Neural progenitor cell (in vitro differentiated cells): ENCODE measurements at regions not wholly inside any gene's neighbourhood (a gene's known extent, or its start where the extent isn't known, plus 50 kb on each side); places are given as distances from the start of the nearest gene placed in this dataset.
"Not testable (repeated sequence)": the region's sequence is repeated elsewhere in the genome, so short reads cannot be mapped to it uniquely, and the experiment has no call there.

Source experiments
- DNase-seq: peaks from one replicate; pipeline ENCODE4 v3.0.0-alpha.2; 2016; ENCODE audit warnings: low spot score
- H2AFZ ChIP-seq: fragments of 200-600 bp; sonication (generic); replicated peaks from 2 replicates; pipeline ENCODE4 v1.6.1; 2016; ENCODE audit warnings: antibody characterized with exemption
- H3F3A ChIP-seq: fragments of 200-600 bp; sonication (generic); 2 replicates; pipeline ENCODE4 v1.6.1; 2016; ENCODE audit warnings: antibody characterized with exemption, low read depth
- H3K27ac ChIP-seq: fragments of 200-600 bp; sonication (generic); 2 replicates; pipeline ENCODE4 v1.5.1; 2016; ENCODE audit warnings: mild to moderate bottlenecking
- H3K27me3 ChIP-seq: fragments of 200-600 bp; sonication (generic); 2 replicates; pipeline ENCODE4 v1.6.1; 2016; ENCODE audit warnings: mild to moderate bottlenecking, moderate library complexity
- H3K36me3 ChIP-seq: fragments of 200-600 bp; sonication (generic); 2 replicates; pipeline ENCODE4 v1.5.1; 2016
- H3K4me1 ChIP-seq: fragments of 200-600 bp; sonication (generic); 2 replicates; pipeline ENCODE4 v1.6.1; 2016; ENCODE audit warnings: mixed run types
- H3K4me2 ChIP-seq: fragments of 200-600 bp; sonication (generic); 2 replicates; pipeline ENCODE4 v1.6.1; 2016
- H3K4me3 ChIP-seq: fragments of 200-600 bp; sonication (generic); 2 replicates; pipeline ENCODE4 v1.5.1; 2016
- H3K79me2 ChIP-seq: fragments of 200-600 bp; sonication (generic); 2 replicates; pipeline ENCODE4 v1.6.1; 2016; ENCODE audit warnings: low read depth
- H3K9ac ChIP-seq: fragments of 200-600 bp; sonication (generic); 2 replicates; pipeline ENCODE4 v1.6.1; 2016
- H3K9me3 ChIP-seq: fragments of 200-600 bp; sonication (generic); 2 replicates; pipeline ENCODE4 v1.5.1; 2016; ENCODE audit warnings: low read depth
- H4K20me1 ChIP-seq: fragments of 200-600 bp; sonication (generic); 2 replicates; pipeline ENCODE4 v1.6.1; 2016; ENCODE audit warnings: low read depth
- H3K27ac Mint-ChIP-seq: 3 replicates; pipeline ENCODE4 v1.8.0; 2021; ENCODE audit warnings: mixed read lengths
- H3K27me3 Mint-ChIP-seq: 2 replicates; pipeline ENCODE4 v1.8.0; 2022; ENCODE audit warnings: low read depth, mild to moderate bottlenecking, inconsistent platforms, moderate library complexity, mixed read lengths; ENCODE audit not compliant: insufficient read depth
- H3K36me3 Mint-ChIP-seq: 3 replicates; pipeline ENCODE4 v1.8.0; 2021; ENCODE audit warnings: mixed read lengths
- H3K4me1 Mint-ChIP-seq: 3 replicates; pipeline ENCODE4 v1.8.0; 2021; ENCODE audit warnings: mixed read lengths
- H3K4me3 Mint-ChIP-seq: 3 replicates; pipeline ENCODE4 v1.8.0; 2021; ENCODE audit warnings: mild to moderate bottlenecking, moderate library complexity, mixed read lengths
- H3K9me3 Mint-ChIP-seq: 3 replicates; pipeline ENCODE4 v1.8.0; 2020; ENCODE audit warnings: mixed read lengths
- EZH2 ChIP-seq: fragments of 200-600 bp; sonication (generic); IDR thresholded peaks from 2 replicates; pipeline ENCODE4 v1.6.1; 2017; ENCODE audit warnings: antibody characterized with exemption, mild to moderate bottlenecking, moderate library complexity
- EZH2phosphoT487 ChIP-seq: fragments of 200-600 bp; sonication (generic); IDR thresholded peaks from 2 replicates; pipeline ENCODE4 v1.6.1; 2017; ENCODE audit warnings: antibody characterized with exemption
- TF ChIP-seq, protein P1 (sequence below): fragments of 200-600 bp; sonication (generic); IDR thresholded peaks from 2 replicates; pipeline ENCODE4 v1.5.1; 2017; ENCODE audit warnings: antibody characterized with exemption, mild to moderate bottlenecking

GRCh38 chr18:8910843-8911242 lies 191.7 kb upstream of the NDUFV2 start:
- TF ChIP-seq EZH2 (no peak), EZH2phosphoT487 (no peak)
- TF ChIP-seq, protein P1, sequence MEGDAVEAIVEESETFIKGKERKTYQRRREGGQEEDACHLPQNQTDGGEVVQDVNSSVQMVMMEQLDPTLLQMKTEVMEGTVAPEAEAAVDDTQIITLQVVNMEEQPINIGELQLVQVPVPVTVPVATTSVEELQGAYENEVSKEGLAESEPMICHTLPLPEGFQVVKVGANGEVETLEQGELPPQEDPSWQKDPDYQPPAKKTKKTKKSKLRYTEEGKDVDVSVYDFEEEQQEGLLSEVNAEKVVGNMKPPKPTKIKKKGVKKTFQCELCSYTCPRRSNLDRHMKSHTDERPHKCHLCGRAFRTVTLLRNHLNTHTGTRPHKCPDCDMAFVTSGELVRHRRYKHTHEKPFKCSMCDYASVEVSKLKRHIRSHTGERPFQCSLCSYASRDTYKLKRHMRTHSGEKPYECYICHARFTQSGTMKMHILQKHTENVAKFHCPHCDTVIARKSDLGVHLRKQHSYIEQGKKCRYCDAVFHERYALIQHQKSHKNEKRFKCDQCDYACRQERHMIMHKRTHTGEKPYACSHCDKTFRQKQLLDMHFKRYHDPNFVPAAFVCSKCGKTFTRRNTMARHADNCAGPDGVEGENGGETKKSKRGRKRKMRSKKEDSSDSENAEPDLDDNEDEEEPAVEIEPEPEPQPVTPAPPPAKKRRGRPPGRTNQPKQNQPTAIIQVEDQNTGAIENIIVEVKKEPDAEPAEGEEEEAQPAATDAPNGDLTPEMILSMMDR = no peak
- H2AFZ ChIP-seq = no peak overlapping the region
- no peak for DNase-seq
- H3K9me3 ChIP-seq = no peaks in the 10 kb centered on the region
- H4K20me1 ChIP-seq = no peaks in the 10 kb centered on the region
- H3K27me3 ChIP-seq = no peaks in the 10 kb centered on the region
- peaks cover 24% of the 10 kb centered on the region for H3K9me3 Mint-ChIP-seq
- H3K36me3 Mint-ChIP-seq = peaks cover 4% of the 10 kb centered on the region
- H3K9ac ChIP-seq = no peak overlapping the region
- H3K4me3 Mint-ChIP-seq = no peak overlapping the region
- no peak overlapping the region for H3K4me3 ChIP-seq
- H3K4me1 Mint-ChIP-seq = peaks cover 15% of the 10 kb centered on the region
- no peak overlapping the region for H3K27ac Mint-ChIP-seq
- H3K4me2 ChIP-seq = no peak overlapping the region
- H3K27me3 Mint-ChIP-seq = no peaks in the 10 kb centered on the region
- no peaks in the 10 kb centered on the region for H3F3A ChIP-seq
- H3K4me1 ChIP-seq = no peaks in the 10 kb centered on the region
- no peaks in the 10 kb centered on the region for H3K36me3 ChIP-seq
- H3K79me2 ChIP-seq = no peaks in the 10 kb centered on the region
- H3K27ac ChIP-seq = no peak overlapping the region

DNA sequence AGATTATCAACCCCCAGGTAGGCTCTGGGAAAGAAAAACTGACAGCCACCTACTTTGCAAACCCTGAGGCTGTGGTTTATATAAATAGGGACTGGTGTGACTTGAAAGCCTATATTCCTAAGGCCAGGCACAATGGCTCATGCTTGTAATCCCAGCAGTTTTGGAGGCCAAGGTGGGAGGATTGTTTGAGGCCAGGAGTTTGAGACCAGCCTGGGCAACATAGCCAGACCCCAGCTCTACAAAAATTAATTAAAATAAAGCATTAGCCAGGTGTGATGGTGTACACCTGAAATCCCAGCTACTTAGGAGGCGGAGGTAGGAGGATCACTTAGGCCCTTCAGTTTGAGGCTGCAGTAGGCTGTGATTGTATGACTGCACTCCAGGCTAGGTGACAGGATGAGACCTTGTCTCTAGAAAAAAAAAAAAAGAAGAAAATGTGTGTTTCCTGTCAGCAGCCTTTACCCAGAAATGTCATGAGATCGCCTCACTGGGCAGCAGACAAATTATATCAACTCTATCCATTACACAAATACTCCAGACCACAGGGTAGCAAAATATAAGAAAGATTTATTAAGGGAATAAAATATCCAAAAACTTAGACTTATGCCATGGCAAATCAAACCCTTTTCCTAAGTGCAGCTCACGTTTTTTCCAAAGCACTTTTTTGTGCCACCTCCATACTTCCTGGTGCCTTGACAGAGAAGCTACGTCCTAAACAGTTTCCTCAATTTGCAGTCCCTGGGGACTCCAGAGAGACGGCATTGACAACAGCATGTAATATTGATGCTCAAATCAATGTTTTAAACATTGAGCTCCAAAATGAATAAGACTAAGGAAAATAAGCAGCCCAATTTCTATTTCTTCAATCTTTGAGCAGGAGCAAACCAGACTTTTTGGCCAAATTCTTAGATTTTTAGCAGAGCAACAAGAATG lies 190.8 kb upstream of the NDUFV2 start:
- no peaks in the 10 kb centered on the region for H3K79me2 ChIP-seq
- no peak overlapping the region for H3K9ac ChIP-seq
- H3K4me1 Mint-ChIP-seq = peaks cover 15% of the 10 kb centered on the region
- H3K27me3 ChIP-seq = no peaks in the 10 kb centered on the region
- no peaks in the 10 kb centered on the region for H3K36me3 ChIP-seq
- DNase-seq = no peak
- no peaks in the 10 kb centered on the region for H3K27me3 Mint-ChIP-seq
- H3K4me1 ChIP-seq = no peaks in the 10 kb centered on the region
- no peak overlapping the region for H3K27ac Mint-ChIP-seq
- peaks cover 4% of the 10 kb centered on the region for H3K36me3 Mint-ChIP-seq
- no peaks in the 10 kb centered on the region for H3F3A ChIP-seq
- no peak overlapping the region for H3K27ac ChIP-seq
- H3K4me3 Mint-ChIP-seq = no peak overlapping the region
- no peak overlapping the region for H3K4me3 ChIP-seq
- peaks cover 20% of the 10 kb centered on the region for H3K9me3 Mint-ChIP-seq
- H2AFZ ChIP-seq = peak overlapping the region; percentile 12
- TF ChIP-seq, protein P1 = no peak
- TF ChIP-seq EZH2 (no peak), EZH2phosphoT487 (no peak)
- H3K4me2 ChIP-seq = no peak overlapping the region
- no peaks in the 10 kb centered on the region for H4K20me1 ChIP-seq
- H3K9me3 ChIP-seq = no peaks in the 10 kb centered on the region

- H3K36me3 ChIP-seq = no peaks in the 10 kb centered on the region
- H2AFZ ChIP-seq = peak overlapping the region; percentile 12
- DNase-seq = peak; percentile 26
- H3F3A ChIP-seq = no peaks in the 10 kb centered on the region
- H3K36me3 Mint-ChIP-seq = peaks cover 4% of the 10 kb centered on the region
- peak overlapping the region; percentile 81 for H3K27ac Mint-ChIP-seq
- no peak overlapping the region for H3K4me2 ChIP-seq
- no peaks in the 10 kb centered on the region for H3K79me2 ChIP-seq
- H3K27me3 ChIP-seq = no peaks in the 10 kb centered on the region
- no peaks in the 10 kb centered on the region for H3K9me3 ChIP-seq
- no peak overlapping the region for H3K4me3 ChIP-seq
- H3K4me3 Mint-ChIP-seq = no peak overlapping the region
- H3K9me3 Mint-ChIP-seq = peaks cover 20% of the 10 kb centered on the region
- TF ChIP-seq EZH2phosphoT487 (no peak), EZH2 (no peak)
- TF ChIP-seq, protein P1 = no peak
- H3K27ac ChIP-seq = no peak overlapping the region
- H3K4me1 ChIP-seq = no peaks in the 10 kb centered on the region
- peaks cover 15% of the 10 kb centered on the region for H3K4me1 Mint-ChIP-seq
- H3K27me3 Mint-ChIP-seq = no peaks in the 10 kb centered on the region
- H3K9ac ChIP-seq = no peak overlapping the region
- H4K20me1 ChIP-seq = no peaks in the 10 kb centered on the region
These were observed 189.9 kb upstream of the NDUFV2 start for GRCh38 chr18:8912348-8913326.

GRCh38 chr18:8913606-8914403 lies 188.7 kb upstream of the NDUFV2 start:
- H3F3A ChIP-seq, H3K4me3 Mint-ChIP-seq, H4K20me1 ChIP-seq, H3K4me3 ChIP-seq, H3K9me3 ChIP-seq, H3K79me2 ChIP-seq, H3K9ac ChIP-seq, H3K27me3 ChIP-seq, H3K36me3 Mint-ChIP-seq, H3K27ac Mint-ChIP-seq, H3K4me2 ChIP-seq, H3K27ac ChIP-seq, DNase-seq, H3K27me3 Mint-ChIP-seq, H3K36me3 ChIP-seq, H3K4me1 ChIP-seq, H2AFZ ChIP-seq: not testable (repeated sequence)
- Mint-ChIP-seq H3K9me3 (peaks cover 14% of the 10 kb centered on the region), H3K4me1 (peaks cover 15% of the 10 kb centered on the region)
